Esophagus muscularis mucosa (tissue), 3 donors: ENCODE measurements at regions not wholly inside any gene's neighbourhood (a gene's known extent, or its start where the extent isn't known, plus 50 kb on each side); places are given as distances from the start of the nearest gene placed in this dataset.
"Not testable (repeated sequence)": the region's sequence is repeated elsewhere in the genome, so short reads cannot be mapped to it uniquely, and the experiment has no call there.

Experiments used
- CTCF ChIP-seq, 3 experiments: fragments of 200-600 bp in 2 of 3; fragments of 450-650 bp in 1 of 3; sonication (generic) in 2 of 3; IDR thresholded peaks; one replicate each; pipeline ENCODE4 v1.5.1; 2017 to 2019; ENCODE audit warnings: antibody characterized with exemption in 3 of 3, mild to moderate bottlenecking in 2 of 3, moderate library complexity in 1 of 3
- POLR2AphosphoS5 ChIP-seq, 2 donors: sonication (generic); formaldehyde crosslinking; IDR thresholded peaks; one replicate each; pipeline ENCODE4 v1.6.1; 2017; ENCODE audit warnings: antibody characterized with exemption in 2 of 2

- not testable (repeated sequence) for TF ChIP-seq CTCF, POLR2AphosphoS5 (IDR thresholded peaks at IDR 0.05)
Measured at GRCh38 chr12:83556040-83556439, 869.3 kb downstream of the TMTC2 start.
